ENCODE measurements at regions not wholly inside any gene's neighbourhood (a gene's known extent, or its start where the extent isn't known, plus 50 kb on each side); places are given as distances from the start of the nearest gene placed in this dataset.

- intact Hi-C loops (cut with micrococcal nuclease), result no loop called here
- H3K9me3 Mint-ChIP-seq, result peaks cover 2% of the 10 kb centered on the region
- POLR2A ChIA-PET, result no interaction called here
Measured at GRCh38 chr1:219500327-219500897, 112.5 kb downstream of the ZC3H11B start.

GRCh38 chr1:219498666-219499065 lies 114.2 kb downstream of the ZC3H11B start:
- intact Hi-C loops (cut with micrococcal nuclease), result no loop called here
- Mint-ChIP-seq H3K27ac (no peak overlapping the region), H3K9me3 (peaks cover 2% of the 10 kb centered on the region), H3K36me3 (ENCODE audit: low read depth) (no peaks in the 10 kb centered on the region), H3K27me3 (no peaks in the 10 kb centered on the region), H3K4me1 (ENCODE audit: low read depth) (no peaks in the 10 kb centered on the region), H3K4me3 (no peak overlapping the region)
- POLR2A ChIA-PET, result no interaction called here
- DNase-seq (no peak), ATAC-seq (no peak)
- CTCF ChIA-PET, result no interaction called here
- TF ChIP-seq CTCF (IDR thresholded peaks at IDR 0.05), result no peak

More at GRCh38 chr1:219500327-219500897, 112.5 kb downstream of the ZC3H11B start:
- Mint-ChIP-seq H3K27me3 (no peaks in the 10 kb centered on the region), H3K4me1 (ENCODE audit: low read depth) (no peaks in the 10 kb centered on the region), H3K36me3 (ENCODE audit: low read depth) (no peaks in the 10 kb centered on the region), H3K27ac (no peak overlapping the region), H3K4me3 (no peak overlapping the region)
- ATAC-seq, result no peak
- CTCF ChIA-PET, result no interaction called here
- no peak for DNase-seq
- no peak for TF ChIP-seq CTCF (IDR thresholded peaks at IDR 0.05)

GRCh38 chr1:219495737-219496408 lies 117.0 kb downstream of the ZC3H11B start:
- H3K27ac Mint-ChIP-seq, result no peak overlapping the region
- ATAC-seq (no peak), DNase-seq (no peak)
- no peaks in the 10 kb centered on the region for H3K36me3 Mint-ChIP-seq (ENCODE audit: low read depth)
- peaks cover 2% of the 10 kb centered on the region for H3K9me3 Mint-ChIP-seq
- no peaks in the 10 kb centered on the region for H3K27me3 Mint-ChIP-seq
- ChIA-PET POLR2A (no interaction called here), CTCF (no interaction called here)
- H3K4me3 Mint-ChIP-seq, result no peak overlapping the region
- TF ChIP-seq CTCF (IDR thresholded peaks at IDR 0.05), result no peak
- intact Hi-C loops (cut with micrococcal nuclease), result no loop called here
- H3K4me1 Mint-ChIP-seq (ENCODE audit: low read depth), result no peaks in the 10 kb centered on the region

GRCh38 chr1:219492717-219493116 lies 120.2 kb downstream of the ZC3H11B start:
- CTCF ChIA-PET, result no interaction called here
- no peaks in the 10 kb centered on the region for H3K4me1 Mint-ChIP-seq (ENCODE audit: low read depth)
- DNase-seq (no peak), ATAC-seq (no peak)
- H3K27ac Mint-ChIP-seq, result no peak overlapping the region
- intact Hi-C loops (cut with micrococcal nuclease), result no loop called here
- no peaks in the 10 kb centered on the region for H3K36me3 Mint-ChIP-seq (ENCODE audit: low read depth)
- TF ChIP-seq CTCF (IDR thresholded peaks at IDR 0.05), result no peak
- H3K9me3 Mint-ChIP-seq, result peaks cover 2% of the 10 kb centered on the region
- POLR2A ChIA-PET, result no interaction called here
- H3K4me3 Mint-ChIP-seq, result no peak overlapping the region
- H3K27me3 Mint-ChIP-seq, result no peaks in the 10 kb centered on the region

GRCh38 chr1:219490566-219490965 lies 122.3 kb downstream of the ZC3H11B start:
- H3K9me3 Mint-ChIP-seq, result no peaks in the 10 kb centered on the region

More at GRCh38 chr1:219490566-219490965, 122.3 kb downstream of the ZC3H11B start:
- POLR2A ChIA-PET, result no interaction called here
- H3K4me3 Mint-ChIP-seq, result no peak overlapping the region
- no peaks in the 10 kb centered on the region for H3K27me3 Mint-ChIP-seq
- DNase-seq (no peak), ATAC-seq (no peak)
- H3K27ac Mint-ChIP-seq, result no peak overlapping the region
- intact Hi-C loops (cut with micrococcal nuclease), result no loop called here
- CTCF ChIA-PET, result no interaction called here
- no peaks in the 10 kb centered on the region for H3K4me1 Mint-ChIP-seq (ENCODE audit: low read depth)
- H3K36me3 Mint-ChIP-seq (ENCODE audit: low read depth), result no peaks in the 10 kb centered on the region
- no peak for TF ChIP-seq CTCF (IDR thresholded peaks at IDR 0.05)

All from activated CD8-positive, alpha-beta T cell treated with anti-CD3 and anti-CD28 coated beads for 36 hours (primary cell).